Breast epithelium (tissue), 3 donors: ENCODE measurements at regions not wholly inside any gene's neighbourhood (a gene's known extent, or its start where the extent isn't known, plus 50 kb on each side); places are given as distances from the start of the nearest gene placed in this dataset.

Experiments
- POLR2A ChIP-seq: fragments of 450-650 bp; IDR thresholded peaks from one replicate; pipeline ENCODE4 v1.6.1; 2016; ENCODE audit warnings: antibody characterized with exemption, mild to moderate bottlenecking, moderate library complexity
- POLR2AphosphoS5 ChIP-seq, 3 donors: sonication (generic); formaldehyde crosslinking; IDR thresholded peaks; one replicate each; pipeline ENCODE4 v1.6.1; 2017; ENCODE audit warnings: antibody characterized with exemption in 3 of 3
- TF ChIP-seq, protein P1 (sequence below), 3 donors: fragments of 450-650 bp; IDR thresholded peaks; one replicate each; pipeline ENCODE4 v1.5.1; 2016 to 2017; ENCODE audit warnings: antibody characterized with exemption in 3 of 3, mild to moderate bottlenecking in 3 of 3, moderate library complexity in 3 of 3

DNA sequence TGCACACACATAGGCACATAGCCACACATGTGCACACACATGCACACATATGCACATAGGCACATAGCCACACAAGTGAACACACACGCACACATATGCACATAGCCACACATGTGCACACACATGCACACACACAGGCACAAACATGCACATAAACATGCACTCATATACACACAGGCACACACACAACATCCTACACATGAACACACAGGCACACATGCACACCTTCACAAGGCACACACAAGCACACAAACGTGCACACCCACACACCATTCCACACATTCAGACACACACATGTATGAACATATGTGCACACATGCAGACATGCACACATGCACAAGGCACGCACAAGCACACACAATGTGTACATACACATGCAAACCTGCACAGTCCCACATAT, 484.7 kb downstream of the IRX1 start:
- TF ChIP-seq, protein P1, sequence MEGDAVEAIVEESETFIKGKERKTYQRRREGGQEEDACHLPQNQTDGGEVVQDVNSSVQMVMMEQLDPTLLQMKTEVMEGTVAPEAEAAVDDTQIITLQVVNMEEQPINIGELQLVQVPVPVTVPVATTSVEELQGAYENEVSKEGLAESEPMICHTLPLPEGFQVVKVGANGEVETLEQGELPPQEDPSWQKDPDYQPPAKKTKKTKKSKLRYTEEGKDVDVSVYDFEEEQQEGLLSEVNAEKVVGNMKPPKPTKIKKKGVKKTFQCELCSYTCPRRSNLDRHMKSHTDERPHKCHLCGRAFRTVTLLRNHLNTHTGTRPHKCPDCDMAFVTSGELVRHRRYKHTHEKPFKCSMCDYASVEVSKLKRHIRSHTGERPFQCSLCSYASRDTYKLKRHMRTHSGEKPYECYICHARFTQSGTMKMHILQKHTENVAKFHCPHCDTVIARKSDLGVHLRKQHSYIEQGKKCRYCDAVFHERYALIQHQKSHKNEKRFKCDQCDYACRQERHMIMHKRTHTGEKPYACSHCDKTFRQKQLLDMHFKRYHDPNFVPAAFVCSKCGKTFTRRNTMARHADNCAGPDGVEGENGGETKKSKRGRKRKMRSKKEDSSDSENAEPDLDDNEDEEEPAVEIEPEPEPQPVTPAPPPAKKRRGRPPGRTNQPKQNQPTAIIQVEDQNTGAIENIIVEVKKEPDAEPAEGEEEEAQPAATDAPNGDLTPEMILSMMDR (IDR thresholded peaks at IDR 0.05), result no peak
- TF ChIP-seq POLR2AphosphoS5 (IDR thresholded peaks at IDR 0.05) (no peak), POLR2A (no peak)
